Activated naive CD4-positive, alpha-beta T cell treated with anti-CD3 and anti-CD28 coated beads, Interleukin-2, amount 50 U/mL, for 16 hours (primary cell): ENCODE measurements at regions not wholly inside any gene's neighbourhood (a gene's known extent, or its start where the extent isn't known, plus 50 kb on each side); places are given as distances from the start of the nearest gene placed in this dataset.
"Not testable (repeated sequence)": the region's sequence is repeated elsewhere in the genome, so short reads cannot be mapped to it uniquely, and the experiment has no call there.

Experiments used
- DNase-seq: peaks from one replicate; pipeline ENCODE4 v3.0.0-alpha.2; 2020

DNA sequence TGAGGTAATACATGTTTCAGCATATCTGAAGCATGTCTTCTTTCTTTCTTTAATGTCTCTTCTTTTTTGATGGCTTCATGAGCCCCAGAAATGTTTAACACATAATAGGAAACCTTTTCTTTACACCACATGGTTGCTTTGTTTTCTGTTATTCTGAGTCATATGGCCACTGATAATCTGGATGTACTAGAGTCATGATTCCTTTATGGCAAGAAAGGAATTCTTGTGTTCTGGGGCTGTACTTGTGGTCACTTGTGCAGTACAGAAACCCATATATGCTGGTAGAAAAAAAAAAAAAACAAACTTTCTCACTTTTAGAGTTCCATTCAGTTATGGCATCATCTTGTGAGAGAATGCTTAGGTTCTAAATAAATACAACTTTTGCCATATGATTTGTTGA is 1669.3 kb upstream of the CDH9 start:
- no peak for DNase-seq

DNA sequence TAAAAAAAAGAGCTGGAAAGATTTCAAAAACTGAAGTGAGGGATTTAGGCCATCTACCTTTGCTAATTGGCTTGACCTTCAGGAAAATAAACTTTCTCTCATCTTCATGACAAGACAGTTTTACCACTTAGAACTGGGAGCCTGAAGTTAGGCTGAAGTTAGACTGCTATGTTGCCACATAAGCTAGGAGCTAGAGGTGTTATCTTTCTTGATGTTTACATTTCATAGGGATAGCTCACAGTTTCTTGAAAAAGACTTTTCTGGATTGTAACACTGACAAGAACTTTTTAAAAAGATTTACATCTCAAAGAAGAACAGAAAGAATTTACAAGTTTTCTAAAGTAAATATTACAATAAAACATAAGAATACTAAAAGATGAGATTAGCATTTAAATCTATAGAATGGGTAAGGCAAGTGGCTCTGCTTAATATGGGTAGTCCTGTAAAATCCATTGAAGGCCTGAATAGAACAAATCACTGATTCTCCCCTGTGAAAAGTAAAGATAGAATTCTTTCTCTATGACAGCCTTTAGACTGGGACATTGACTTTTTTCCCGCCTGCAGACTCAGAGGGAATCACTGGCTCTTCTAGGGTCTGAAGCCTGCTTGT is 1665.4 kb upstream of the CDH9 start:
- DNase-seq: no peak

DNA sequence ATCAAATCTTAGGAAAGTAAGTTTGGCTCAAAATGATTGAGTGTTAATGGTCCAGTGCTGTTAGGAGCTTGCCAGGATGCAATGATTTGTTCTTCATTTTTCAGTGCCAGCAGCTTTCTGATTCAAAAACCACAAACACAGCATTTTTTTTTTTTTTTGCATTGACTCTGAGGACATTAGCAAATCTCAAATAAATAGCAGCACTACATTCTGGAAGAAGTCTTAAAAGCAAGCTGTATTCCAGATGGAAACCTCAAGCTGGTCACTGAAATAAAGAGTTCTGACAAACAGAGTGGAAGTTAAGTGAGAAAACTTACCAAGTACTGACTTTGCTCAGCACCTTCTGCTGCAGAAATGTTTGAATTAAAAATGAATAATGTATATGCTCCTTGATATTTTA is 1653.1 kb upstream of the CDH9 start:
- no peak for DNase-seq

DNA sequence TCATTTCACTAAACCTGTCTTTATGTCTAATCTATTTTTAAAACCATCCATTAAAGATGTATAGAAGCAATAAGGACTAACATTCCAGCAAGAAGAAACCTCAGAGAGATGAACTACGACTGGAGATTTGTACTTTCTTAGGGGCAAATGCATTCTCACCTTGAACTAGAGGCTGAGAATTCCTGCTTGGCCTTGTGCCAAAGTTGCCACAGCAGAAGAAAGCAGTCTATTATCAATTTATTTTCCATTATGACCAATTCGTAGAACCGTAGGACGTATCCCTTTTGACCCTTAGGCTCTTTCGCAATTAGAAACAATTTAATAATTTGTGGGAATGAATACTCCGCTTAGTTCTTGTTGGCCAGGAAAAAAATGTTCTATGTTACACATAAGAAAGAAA is 1647.4 kb upstream of the CDH9 start:
- DNase-seq: no peak

DNA sequence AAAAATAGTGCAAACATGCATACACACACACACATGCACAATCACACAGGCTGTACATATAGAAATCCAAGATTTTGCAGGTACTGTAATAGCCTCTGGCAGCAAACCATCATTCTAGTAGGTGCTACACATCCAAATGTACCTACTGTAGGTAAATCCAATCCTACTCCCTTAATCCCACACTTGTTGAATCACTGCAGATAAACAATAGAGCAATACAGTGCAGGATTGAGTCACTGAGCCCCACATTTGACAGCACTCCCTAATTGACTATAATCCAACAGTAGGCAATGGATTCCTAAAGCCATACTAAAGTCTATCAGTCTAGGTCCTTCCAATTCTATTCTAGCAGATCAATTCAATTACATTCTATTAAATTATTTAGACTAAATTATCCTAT is 1640.5 kb upstream of the CDH9 start:
- DNase-seq: no peak

DNA sequence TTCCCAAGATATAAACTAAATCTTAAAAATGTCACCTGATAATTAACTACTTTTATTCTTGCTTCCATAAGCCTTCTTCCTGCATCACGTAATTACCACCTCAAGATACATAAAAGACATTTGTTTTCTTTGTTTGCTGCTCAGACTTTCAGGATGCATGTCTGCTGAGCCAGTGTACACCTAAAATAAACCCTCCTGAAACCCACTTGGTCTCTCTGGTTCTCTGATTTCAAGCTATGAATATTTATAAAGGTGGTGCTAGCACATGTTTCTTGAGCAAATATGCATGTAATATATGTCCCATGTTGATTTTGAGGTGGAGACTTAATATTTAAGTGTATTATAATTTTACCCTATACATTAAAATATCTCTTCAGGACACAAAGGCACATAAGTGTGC is 1627.7 kb upstream of the CDH9 start:
- no peak for DNase-seq

DNA sequence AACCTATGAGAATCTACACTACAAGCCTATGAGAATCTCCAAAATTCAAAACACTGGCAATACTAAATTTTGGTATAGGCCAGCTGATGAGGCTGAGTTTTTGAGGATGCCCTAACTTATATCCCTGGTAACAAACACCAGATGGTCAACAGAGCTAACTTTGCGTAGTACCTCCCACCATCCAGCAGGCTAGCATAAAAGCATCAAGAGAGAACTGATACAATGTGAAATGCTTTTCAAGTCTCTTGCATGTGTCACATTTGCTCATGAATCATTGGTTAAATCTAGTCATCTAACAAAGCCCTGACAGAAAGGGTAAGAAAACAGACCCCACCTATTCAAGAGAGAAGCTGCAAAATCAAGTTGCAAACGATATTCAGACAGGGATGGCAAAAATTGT is 1609.7 kb upstream of the CDH9 start:
- DNase-seq: no peak

DNA sequence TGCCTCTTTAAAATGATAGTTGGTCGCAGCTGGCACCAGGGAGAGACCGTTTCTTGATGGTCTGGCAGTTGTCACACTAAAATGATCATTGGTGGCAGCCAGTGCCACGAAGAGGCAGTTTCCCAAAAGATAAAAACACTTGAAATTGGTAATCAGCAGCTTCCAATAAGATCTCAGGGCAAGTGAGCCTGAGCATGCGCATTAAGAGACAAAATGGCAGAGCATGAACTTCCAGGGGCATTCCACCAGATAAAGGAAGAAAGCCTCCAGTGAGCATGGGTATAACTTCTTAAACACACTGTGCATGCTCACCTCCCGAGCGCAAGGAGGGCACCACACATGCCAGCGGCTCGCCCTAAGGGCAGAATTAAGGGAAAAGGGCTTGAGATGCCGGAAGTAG is 1594.2 kb upstream of the CDH9 start:
- DNase-seq: no peak

DNA sequence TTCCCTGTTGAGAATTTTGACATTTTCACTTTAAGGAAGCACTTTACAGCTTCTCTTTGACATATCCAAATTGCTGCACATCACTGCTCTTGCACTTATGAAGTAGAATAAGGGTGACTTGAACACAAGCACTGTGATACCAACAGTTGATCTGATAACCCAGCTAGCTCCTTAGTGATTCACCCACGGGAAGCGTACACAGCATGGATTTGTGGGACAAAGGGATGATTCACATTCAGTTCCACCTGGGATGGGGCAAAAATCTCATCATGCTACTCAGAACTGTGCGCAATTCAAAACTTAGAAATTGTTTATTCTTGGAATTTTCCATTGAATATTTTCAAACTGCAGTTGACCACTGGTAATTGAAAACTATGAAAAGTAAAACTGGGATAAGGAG is 1565.5 kb upstream of the CDH9 start:
- no peak for DNase-seq

DNA sequence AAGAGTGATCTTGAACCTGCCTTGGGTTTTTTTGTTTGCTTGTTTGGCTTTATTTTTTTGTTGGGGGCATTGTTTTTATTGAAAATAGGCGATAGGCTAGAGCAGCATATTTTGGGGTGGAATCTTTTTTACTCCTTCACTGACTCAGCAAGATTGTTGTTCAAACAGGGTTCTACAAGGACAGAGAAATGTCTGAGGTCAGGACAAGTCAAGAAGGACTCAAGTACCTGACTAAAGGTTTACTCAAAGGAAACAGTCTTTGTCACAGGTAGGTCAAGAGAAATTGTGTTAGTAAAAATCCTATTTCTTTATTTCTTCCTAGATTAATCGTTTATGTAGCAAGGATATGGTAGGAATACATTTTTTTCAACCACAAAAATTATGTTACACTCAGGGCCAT is 1564.0 kb upstream of the CDH9 start:
- DNase-seq: no peak

DNA sequence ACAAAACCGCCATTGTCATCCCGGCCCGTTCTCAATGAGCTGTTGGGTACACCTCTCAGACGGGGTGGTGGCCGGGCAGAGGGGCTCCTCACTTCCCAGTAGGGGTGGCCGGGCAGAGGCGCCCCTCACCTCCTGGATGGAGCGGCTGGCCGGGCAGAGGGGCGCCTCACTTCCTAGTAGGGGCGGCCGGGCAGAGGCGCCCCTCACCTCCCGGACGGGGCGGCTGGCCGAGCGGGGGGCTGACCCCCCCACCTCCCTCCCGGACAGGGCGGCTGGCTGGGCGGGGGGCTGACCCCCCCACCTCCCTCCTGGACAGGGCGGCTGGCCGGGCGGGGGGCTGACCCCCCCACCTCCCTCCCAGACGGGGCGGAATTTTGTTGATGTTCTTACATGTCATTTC is 1558.3 kb upstream of the CDH9 start:
- not testable (repeated sequence) for DNase-seq

DNA sequence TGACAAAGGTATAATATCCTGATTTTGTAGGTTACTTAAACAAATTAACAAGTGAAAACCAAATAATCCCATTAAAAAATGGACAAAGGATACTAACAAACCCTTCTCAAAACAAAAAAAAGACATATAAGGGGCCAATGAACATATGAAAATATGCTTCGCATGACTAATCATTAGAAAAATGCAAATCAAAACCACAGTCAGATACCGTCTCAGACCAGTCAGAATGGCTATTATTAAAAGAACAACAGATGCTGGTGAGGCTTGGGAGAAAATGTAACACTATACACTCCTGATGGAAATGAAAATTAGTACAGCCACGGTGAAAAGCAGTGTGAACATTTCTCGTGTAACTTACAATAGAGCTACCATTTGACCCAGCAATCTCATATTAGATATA is 1542.2 kb upstream of the CDH9 start:
- no peak for DNase-seq

DNA sequence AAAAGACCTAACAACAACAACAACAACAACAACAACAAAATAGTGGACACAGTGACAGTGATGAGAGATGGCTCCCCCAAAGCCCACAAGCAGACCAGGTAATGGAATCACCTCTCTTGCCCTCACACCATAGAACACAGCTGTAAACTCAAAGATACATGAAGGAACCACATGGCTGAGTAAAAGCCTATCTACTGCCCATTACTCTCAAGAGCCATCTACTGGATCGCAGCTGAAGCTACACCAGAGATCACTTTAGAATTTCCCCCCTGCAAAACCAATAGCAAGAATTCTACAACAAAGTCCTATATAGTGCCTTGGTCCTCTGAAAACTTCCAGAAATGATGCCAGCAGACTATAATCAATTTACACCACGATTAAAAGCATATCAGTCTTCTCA is 1537.6 kb upstream of the CDH9 start:
- no peak for DNase-seq

DNA sequence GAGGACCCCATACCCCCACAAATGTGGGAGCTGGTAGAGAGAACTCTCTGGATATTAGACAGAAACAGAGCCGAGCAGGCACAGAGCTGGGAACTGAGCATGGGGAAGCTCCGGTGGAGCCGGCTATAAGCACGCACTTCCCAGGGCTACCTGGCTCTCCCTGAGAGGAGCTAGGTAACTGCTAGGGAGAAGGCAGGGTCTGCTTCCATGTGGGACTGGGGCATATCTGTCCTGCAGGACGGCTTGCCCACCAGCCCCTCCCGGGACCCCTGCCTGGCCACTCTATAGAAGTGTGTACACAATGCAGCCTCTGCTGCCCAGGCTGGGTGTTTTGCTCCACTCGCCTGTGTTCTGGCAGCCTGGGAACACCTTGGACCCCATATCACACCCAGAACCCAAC is 1537.0 kb upstream of the CDH9 start:
- no peak for DNase-seq

DNA sequence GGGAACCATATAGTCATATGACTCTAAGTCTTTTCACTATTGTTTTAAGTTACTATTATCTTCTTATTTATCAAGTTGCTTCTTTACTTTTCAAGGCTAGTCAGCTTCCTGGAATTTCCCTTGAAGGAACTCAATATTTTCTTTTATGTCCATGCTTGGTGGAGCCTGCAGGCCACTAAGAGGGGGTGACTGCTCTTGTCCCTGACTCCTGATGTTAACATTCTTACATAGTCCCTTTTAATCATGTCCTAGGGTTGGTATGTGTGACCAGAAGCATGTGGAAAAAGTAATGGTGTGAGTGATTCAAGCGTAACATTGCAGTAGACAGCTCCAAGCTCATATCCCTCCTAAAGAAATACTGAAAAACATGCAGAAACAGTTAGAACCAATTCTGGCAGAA is 1536.2 kb upstream of the CDH9 start:
- no peak for DNase-seq

DNA sequence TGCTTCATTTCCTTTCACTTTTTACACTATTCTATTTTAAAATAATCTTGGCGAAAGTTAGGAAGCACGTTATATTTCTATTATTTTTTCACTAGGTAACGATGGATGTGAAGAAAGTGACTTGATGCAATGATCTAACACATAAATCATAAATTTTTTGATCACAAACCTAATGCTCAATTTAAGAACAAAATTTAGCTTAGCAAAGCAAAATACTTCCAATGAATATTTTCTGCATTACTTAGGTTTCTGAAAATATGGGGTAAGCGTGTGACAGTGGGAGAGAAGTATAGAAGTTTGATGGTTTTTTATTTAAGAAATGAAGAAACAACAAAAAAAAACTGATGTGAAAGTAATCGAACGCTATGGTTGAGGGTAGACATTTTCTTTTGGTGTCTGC is 1528.7 kb upstream of the CDH9 start:
- DNase-seq: no peak

DNA sequence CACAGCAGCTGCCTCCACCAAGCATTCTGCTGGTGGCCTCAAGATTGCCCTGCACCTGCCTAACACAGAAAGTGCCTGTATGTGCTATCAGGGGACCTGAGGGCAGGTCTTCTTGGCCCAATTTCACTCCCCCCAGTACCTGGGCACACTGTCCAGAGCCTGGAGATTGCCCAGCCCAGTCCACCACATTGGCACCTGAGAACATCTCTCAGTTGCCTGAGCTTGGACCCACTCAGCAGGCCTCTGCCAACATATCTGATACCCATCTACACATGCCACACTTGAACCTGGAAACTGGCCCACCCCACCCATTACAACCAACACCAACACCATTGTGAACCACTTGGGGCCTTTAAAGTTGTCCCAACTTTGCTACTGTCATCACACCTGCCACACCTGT is 1523.1 kb upstream of the CDH9 start:
- DNase-seq: no peak

DNA sequence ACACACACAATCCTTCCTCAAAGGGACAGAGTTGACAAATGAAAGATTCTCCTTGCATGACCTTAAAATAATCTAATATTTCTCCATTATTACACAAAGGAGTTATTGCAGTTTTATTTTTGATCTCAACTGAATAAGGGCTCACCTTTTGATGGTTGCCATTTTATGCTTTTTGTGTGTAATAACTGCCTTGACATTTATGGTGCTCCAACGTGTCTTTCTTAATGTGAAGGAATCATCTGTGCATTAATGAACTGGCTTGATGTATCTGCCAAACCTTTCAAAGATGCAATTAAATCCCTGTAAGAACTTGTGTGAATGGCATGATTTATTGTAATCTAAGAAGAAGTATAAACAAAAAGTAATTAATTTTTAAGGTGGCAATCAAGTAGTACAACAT is 1519.8 kb upstream of the CDH9 start:
- no peak for DNase-seq

DNA sequence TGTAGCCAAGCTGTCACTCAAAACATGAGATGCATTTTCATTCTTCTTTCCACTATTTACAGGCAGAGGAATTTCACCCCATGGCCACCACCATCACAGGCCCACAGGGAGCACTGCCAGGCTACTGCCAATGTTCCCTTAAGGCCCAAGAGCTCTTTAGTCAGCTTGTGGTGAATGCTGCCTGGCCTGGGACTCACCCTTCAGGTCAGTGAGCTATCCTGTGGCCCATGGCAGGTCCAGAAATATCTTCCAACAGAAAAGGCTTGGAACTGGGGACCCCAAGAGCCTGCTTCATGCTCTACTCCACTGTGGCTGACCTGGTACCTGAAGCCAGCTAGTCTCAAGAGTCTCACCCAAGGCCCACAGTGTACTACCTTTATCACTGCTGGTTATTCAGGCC is 1518.7 kb upstream of the CDH9 start:
- no peak for DNase-seq

DNA sequence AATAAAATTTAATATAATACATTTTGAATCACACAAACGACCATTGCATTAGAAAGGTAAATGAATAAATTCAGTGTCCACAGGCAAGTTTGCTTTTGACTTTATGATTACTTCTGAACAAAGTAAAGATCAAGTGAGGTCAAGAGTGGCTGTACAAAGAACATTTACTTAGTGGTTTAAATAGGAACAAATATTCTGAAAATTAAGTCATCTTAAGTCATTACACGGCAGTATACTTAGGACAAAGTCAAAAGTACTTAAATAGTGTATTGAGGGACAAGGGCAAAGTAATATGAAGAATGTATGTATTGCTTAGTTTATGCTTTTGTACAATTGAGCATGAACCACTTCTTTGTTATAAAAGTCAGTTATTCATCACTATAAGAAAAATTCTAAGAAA is 1511.2 kb upstream of the CDH9 start:
- DNase-seq: no peak

DNA sequence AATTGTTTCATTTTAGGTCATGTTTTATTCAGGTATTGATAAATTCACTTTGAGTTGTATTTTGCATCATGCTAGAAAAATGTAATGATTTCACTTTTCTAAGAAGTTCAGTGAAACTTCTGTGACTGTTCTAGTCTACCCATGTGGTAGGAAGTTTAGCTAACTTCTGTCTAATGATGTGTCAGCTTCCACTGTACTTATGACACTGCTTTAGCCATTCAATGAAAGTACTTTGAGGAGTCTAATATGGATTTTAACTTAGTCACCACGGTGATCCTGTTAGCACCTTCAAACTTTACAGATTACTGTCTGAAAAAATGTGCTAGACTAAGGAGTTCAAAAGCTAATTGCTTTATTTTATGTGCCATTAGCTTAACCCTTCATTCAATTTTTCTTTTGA is 1510.5 kb upstream of the CDH9 start:
- no peak for DNase-seq

DNA sequence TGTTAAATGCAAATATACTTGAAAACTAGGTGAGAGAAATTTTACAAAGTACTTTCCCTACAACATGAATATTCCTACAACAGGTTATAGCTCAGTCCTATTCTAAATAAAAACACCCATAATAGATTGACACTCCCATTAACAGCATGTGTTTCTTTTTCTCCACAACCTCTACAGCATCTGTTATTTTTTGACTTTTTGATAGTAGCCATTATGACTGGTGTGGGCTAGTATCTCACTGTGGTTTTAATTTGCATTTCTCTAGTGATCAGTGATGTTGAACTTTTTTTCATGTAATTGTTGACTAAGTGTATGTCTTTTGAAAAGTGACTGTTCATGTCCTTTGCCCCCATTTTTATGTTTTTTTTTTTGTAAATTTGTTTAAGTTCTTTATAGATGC is 1506.1 kb upstream of the CDH9 start:
- DNase-seq: no peak

DNA sequence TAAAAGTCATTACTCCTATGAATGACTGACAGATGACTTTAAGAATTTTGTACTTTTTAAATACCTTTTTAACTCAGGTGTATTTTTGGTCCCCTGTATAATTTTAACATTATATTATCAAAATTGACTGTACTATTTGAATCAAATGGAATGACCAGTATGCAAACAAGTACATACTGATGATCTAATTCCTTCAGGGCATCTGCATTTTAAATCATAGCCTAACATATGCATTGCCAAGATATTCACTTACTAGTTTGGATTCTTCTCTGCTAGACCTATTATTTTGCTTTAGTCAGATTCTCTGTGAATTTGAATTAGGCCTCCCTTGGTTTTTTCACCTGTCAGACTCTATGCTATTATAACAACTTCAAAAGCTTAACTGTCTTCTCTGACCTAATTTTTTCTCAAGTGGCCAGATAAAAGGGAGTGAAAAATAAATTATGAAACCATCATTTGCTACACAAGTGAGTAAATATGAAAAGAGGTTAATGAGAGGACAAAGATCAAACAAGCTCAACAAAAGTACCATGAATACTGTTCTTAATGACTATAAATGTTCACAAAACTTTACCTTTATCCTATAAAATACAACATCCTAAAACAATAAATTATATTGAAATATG is 1505.2 kb upstream of the CDH9 start:
- DNase-seq: no peak

DNA sequence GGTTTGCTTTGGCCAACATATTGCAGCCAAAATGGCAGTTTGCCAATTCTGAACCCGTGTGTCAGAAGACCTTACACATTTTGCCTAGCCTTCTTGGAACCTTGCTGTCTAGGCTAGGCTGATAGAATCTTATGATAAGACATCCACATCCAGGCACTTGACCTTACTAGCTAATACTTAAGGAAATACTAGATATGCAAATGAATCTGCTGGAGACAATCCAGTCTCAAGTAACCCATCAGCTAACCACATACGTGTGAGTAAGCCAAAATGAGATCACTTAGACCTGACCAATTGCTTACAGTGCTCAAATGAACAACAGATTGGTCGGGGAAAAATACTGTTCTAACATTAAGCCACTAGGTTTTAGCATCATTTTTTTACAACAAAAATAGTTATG is 1504.6 kb upstream of the CDH9 start:
- no peak for DNase-seq

DNA sequence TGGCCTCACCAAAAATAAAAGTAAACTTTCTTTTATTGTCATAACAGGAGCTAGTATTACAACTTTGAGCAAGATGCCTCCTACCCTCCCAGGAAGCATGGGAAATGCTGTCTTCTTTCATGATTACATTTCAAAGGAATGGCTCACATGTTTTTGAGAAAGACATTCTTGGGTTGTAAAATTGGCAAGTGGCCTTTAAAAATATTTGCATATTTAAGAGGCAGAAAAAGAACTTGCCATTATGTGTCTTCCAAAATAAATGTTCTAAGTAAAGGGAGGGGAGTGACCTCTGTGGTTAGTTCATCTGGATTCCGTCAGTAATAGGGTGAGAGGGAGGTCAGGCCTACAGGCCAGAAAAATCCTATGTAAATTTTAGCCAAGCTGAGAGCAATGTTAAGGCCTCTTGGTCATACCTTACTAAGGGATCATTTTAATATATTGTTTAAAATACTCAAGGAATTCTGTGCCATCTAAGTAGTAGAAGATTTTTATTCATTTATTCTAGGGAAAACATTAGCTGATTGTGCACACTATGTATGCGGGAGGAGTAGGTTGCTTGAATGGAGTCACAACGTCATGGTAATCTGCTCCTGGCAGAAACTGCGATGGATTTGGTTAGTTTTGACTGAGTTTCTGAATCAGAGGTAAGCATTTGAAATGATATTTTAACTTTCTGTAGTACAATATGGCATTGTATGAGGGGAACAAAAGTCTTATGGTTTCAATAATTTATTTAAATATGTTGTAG is 1485.7 kb upstream of the CDH9 start:
- no peak for DNase-seq
